Ishikawa (cell line): ENCODE measurements at regions not wholly inside any gene's neighbourhood (a gene's known extent, or its start where the extent isn't known, plus 50 kb on each side); places are given as distances from the start of the nearest gene placed in this dataset.

Experiments
- CEBPB ChIP-seq: IDR thresholded peaks from 2 replicates; pipeline ENCODE4 v1.6.1; 2012
- CREB1 ChIP-seq: IDR thresholded peaks from 2 replicates; pipeline ENCODE4 v1.6.1; 2012; ENCODE audit warnings: low read depth
- EGR1 ChIP-seq: IDR thresholded peaks from 2 replicates; pipeline ENCODE4 v1.6.1; 2012
- EP300 ChIP-seq: IDR thresholded peaks from 2 replicates; pipeline ENCODE4 v1.6.1; 2012; ENCODE audit warnings: borderline replicate concordance
- FOXM1 ChIP-seq: IDR thresholded peaks from 2 replicates; pipeline ENCODE4 v1.6.1; 2012; ENCODE audit warnings: low read depth, borderline replicate concordance
- MAX ChIP-seq: IDR thresholded peaks from 2 replicates; pipeline ENCODE4 v1.6.1; 2012
- NFIC ChIP-seq: IDR thresholded peaks from 2 replicates; pipeline ENCODE4 v1.6.1; 2012
- RAD21 ChIP-seq: IDR thresholded peaks from 2 replicates; pipeline ENCODE4 v1.6.1; 2012; ENCODE audit warnings: low read depth
- REST ChIP-seq: IDR thresholded peaks from 2 replicates; pipeline ENCODE4 v1.6.1; 2012; ENCODE audit warnings: low read depth, mild to moderate bottlenecking
- TAF1 ChIP-seq: IDR thresholded peaks from 2 replicates; pipeline ENCODE4 v1.6.1; 2012; ENCODE audit warnings: low read depth, mild to moderate bottlenecking
- TCF12 ChIP-seq: IDR thresholded peaks from 2 replicates; pipeline ENCODE4 v1.6.1; 2012; ENCODE audit warnings: low read depth
- USF1 ChIP-seq: IDR thresholded peaks from 2 replicates; pipeline ENCODE4 v1.6.1; 2012
- YY1 ChIP-seq: IDR thresholded peaks from 2 replicates; pipeline ENCODE4 v1.6.1; 2012; ENCODE audit warnings: low read depth
- ZBTB7A ChIP-seq: IDR thresholded peaks from 2 replicates; pipeline ENCODE4 v1.6.1; 2012; ENCODE audit warnings: low read depth

- no peak for TF ChIP-seq TCF12
- no peak for TF ChIP-seq EP300
- TF ChIP-seq YY1 = no peak
- no peak for TF ChIP-seq TAF1
- TF ChIP-seq REST = no peak
- TF ChIP-seq RAD21 = no peak
- TF ChIP-seq EGR1 = no peak
- TF ChIP-seq CEBPB = no peak
- TF ChIP-seq MAX = no peak
- TF ChIP-seq FOXM1 = no peak
- TF ChIP-seq USF1 = no peak
- TF ChIP-seq ZBTB7A = no peak
- TF ChIP-seq CREB1 = no peak
- no peak for TF ChIP-seq NFIC
These were observed 593.8 kb downstream of the OLFM4 start for GRCh38 chr13:53622456-53622855.
